PC-3 (cell line): ENCODE measurements at regions not wholly inside any gene's neighbourhood (a gene's known extent, or its start where the extent isn't known, plus 50 kb on each side); places are given as distances from the start of the nearest gene placed in this dataset.

Source experiments
- CTCF ChIP-seq: fragments of 300-600 bp; sonication (generic); conservative IDR thresholded peaks from 2 replicates; pipeline ENCODE4 v1.5.1; 2017; ENCODE audit warnings: antibody characterized with exemption, low read depth, mild to moderate bottlenecking, low read length
- EZH2phosphoT487 ChIP-seq: fragments of 300-600 bp; sonication (generic); IDR thresholded peaks from 2 replicates; pipeline ENCODE4 v1.6.1; 2018; ENCODE audit warnings: mild to moderate bottlenecking, antibody characterized with exemption, low read length, borderline replicate concordance

- TF ChIP-seq CTCF: no peak
- no peak for TF ChIP-seq EZH2phosphoT487
These were observed 741.4 kb downstream of the KCNT2 start for GRCh38 chr1:195866781-195867222.
